KOPT-K1 (cell line): ENCODE measurements at regions not wholly inside any gene's neighbourhood (a gene's known extent, or its start where the extent isn't known, plus 50 kb on each side); places are given as distances from the start of the nearest gene placed in this dataset.
"Not testable (repeated sequence)": the region's sequence is repeated elsewhere in the genome, so short reads cannot be mapped to it uniquely, and the experiment has no call there.

Experiments used
- H3K27ac ChIP-seq: fragments of 200-600 bp; sonication (generic); 2 replicates; pipeline ENCODE4 v1.5.1; 2016; ENCODE audit warnings: antibody characterized with exemption, mild to moderate bottlenecking, low read depth, low read length; ENCODE audit not compliant: poor library complexity, severe bottlenecking
- H3K36me3 ChIP-seq: fragments of 200-600 bp; sonication (generic); 2 replicates; pipeline ENCODE4 v1.5.1; 2017; ENCODE audit warnings: antibody characterized with exemption, mild to moderate bottlenecking, low read length, moderate library complexity; ENCODE audit not compliant: insufficient read depth
- H3K9me3 ChIP-seq: fragments of 200-600 bp; sonication (generic); 2 replicates; pipeline ENCODE4 v1.5.1; 2017; ENCODE audit warnings: antibody characterized with exemption, low read length, mild to moderate bottlenecking; ENCODE audit not compliant: insufficient read depth, poor library complexity, severe bottlenecking

- H3K27ac ChIP-seq: no peak overlapping the region
- no peaks in the 10 kb centered on the region for H3K36me3 ChIP-seq
These were observed 329.0 kb downstream of the TMEM121 start for GRCh38 chr14:105855246-105855892.

GRCh38 chr14:105855893-105856675, 329.7 kb downstream of the TMEM121 start:
- no peaks in the 10 kb centered on the region for H3K9me3 ChIP-seq
- no peaks in the 10 kb centered on the region for H3K36me3 ChIP-seq
- no peak overlapping the region for H3K27ac ChIP-seq

More at GRCh38 chr14:105855246-105855892, 329.0 kb downstream of the TMEM121 start:
- H3K9me3 ChIP-seq: no peaks in the 10 kb centered on the region

- H3K27ac ChIP-seq: no peak overlapping the region
These were observed 330.4 kb downstream of the TMEM121 start for GRCh38 chr14:105856676-105857219.

GRCh38 chr14:105857220-105857825, 330.9 kb downstream of the TMEM121 start:
- no peaks in the 10 kb centered on the region for H3K9me3 ChIP-seq
- no peak overlapping the region for H3K27ac ChIP-seq

More at GRCh38 chr14:105856676-105857219, 330.4 kb downstream of the TMEM121 start:
- no peaks in the 10 kb centered on the region for H3K9me3 ChIP-seq
- H3K36me3 ChIP-seq: no peaks in the 10 kb centered on the region

GRCh38 chr14:105857826-105858675, 331.7 kb downstream of the TMEM121 start:
- Histone ChIP-seq H3K9me3 (no peaks in the 10 kb centered on the region), H3K36me3 (no peaks in the 10 kb centered on the region), H3K27ac (no peak overlapping the region)

More at GRCh38 chr14:105857220-105857825, 330.9 kb downstream of the TMEM121 start:
- H3K36me3 ChIP-seq: no peaks in the 10 kb centered on the region

- H3K9me3 ChIP-seq: no peaks in the 10 kb centered on the region
- H3K27ac ChIP-seq: no peak overlapping the region
- no peaks in the 10 kb centered on the region for H3K36me3 ChIP-seq
These were observed 332.3 kb downstream of the TMEM121 start for GRCh38 chr14:105858676-105859025.

GRCh38 chr14:105859073-105859716, 332.8 kb downstream of the TMEM121 start:
- H3K9me3 ChIP-seq, H3K36me3 ChIP-seq, H3K27ac ChIP-seq: not testable (repeated sequence)

GRCh38 chr14:105859717-105860614, 333.6 kb downstream of the TMEM121 start:
- no peaks in the 10 kb centered on the region for H3K36me3 ChIP-seq

GRCh38 chr14:105860615-105861580, 334.5 kb downstream of the TMEM121 start:
- Histone ChIP-seq H3K27ac (no peak overlapping the region), H3K36me3 (no peaks in the 10 kb centered on the region), H3K9me3 (no peaks in the 10 kb centered on the region)

More at GRCh38 chr14:105859717-105860614, 333.6 kb downstream of the TMEM121 start:
- no peak overlapping the region for H3K27ac ChIP-seq
- no peaks in the 10 kb centered on the region for H3K9me3 ChIP-seq

GRCh38 chr14:105861985-105862465, 335.6 kb downstream of the TMEM121 start:
- Histone ChIP-seq H3K36me3 (no peaks in the 10 kb centered on the region), H3K9me3 (no peaks in the 10 kb centered on the region), H3K27ac (no peak overlapping the region)

GRCh38 chr14:105862581-105863239, 336.3 kb downstream of the TMEM121 start:
- no peaks in the 10 kb centered on the region for H3K9me3 ChIP-seq
- H3K36me3 ChIP-seq: no peaks in the 10 kb centered on the region
- H3K27ac ChIP-seq: no peak overlapping the region
